HG03558 (cell line): ENCODE measurements at regions not wholly inside any gene's neighbourhood (a gene's known extent, or its start where the extent isn't known, plus 50 kb on each side); places are given as distances from the start of the nearest gene placed in this dataset.

Experiments used
- ATAC-seq: cut with Tn5 transposase; IDR thresholded peaks from one replicate; pipeline ENCODE4 v1.9.1; 2021; ENCODE audit warnings: moderate number of reproducible peaks; ENCODE audit not compliant: unreplicated experiment; ENCODE audit errors: extremely low read depth

DNA sequence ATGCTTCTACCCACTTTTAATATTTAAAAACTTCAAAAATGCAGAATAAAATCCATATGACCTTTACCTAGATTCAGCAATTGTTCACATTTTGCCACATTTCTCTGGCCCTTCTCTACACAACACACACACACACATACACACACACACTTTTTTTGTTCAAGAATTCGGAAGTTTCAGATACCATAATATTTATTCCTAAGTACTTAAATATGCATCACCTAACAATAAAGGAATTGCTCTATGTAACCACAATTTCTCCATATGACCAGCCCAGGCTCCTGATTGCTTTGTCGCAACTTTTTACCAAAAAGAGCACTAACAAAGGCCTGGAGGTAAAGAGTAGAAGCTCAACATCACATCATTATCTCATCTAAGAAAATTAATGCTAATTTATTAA is 106.6 kb downstream of the FAS start:
- ATAC-seq: no peak

DNA sequence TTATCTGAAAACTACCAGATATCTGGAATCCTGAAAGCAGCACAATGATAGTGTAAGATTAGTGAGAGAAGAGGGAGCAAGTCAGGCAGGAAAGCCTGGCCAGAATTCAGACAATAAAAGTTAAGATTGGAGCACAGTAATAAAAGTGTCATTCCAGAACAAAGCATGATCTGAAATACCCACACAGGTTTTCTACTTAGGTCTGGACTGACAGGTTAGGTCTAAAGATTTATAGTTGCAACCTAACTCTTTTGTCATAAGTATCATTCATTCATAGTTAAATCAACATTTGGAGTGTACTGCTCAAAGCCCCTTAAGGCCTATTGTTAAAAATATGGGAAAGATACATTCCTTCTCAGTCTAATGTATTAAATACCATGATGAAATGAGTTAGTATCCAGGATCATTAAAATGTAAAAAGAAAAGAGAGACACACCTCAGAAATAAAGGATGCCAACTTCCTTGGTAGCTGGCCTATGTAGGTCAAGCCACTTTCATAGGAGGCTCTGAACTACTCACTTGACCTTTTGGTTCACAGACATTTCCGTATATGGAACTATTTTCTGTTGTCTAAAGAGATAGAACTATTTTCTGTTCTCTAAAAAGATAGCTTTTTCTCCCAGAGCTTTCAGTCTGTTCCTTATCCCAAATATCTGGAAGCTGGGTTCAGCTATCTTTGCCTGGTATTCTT is 105.2 kb downstream of the FAS start:
- no peak for ATAC-seq

- ATAC-seq: no peak
Measured at GRCh38 chr10:89093728-89094127, 103.1 kb downstream of the FAS start.

- no peak for ATAC-seq
Measured at GRCh38 chr10:89092981-89093380, 102.4 kb downstream of the FAS start.

DNA sequence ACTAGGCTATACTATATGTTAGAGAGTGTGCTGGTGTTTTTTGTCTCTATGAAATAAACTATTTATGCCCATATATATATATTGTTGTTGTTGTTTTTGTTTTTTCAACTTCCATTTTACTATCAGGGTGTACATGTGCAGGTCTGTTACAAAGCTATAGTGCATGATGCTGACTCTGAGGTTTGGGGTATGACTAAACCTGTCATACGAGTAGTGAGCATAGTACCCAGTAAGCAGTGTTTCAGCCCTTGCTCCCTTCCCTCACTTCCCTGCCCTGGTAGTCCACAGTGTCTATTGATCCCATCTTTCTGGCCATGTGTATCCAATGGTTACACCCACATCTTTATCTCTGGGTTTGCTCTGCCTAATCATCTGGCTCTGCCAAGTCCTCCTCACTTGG is 101.8 kb downstream of the FAS start:
- ATAC-seq: no peak

GRCh38 chr10:89091496-89091895 is 100.9 kb downstream of the FAS start:
- no peak for ATAC-seq

GRCh38 chr10:89090756-89091445 is 100.3 kb downstream of the FAS start:
- no peak for ATAC-seq

DNA sequence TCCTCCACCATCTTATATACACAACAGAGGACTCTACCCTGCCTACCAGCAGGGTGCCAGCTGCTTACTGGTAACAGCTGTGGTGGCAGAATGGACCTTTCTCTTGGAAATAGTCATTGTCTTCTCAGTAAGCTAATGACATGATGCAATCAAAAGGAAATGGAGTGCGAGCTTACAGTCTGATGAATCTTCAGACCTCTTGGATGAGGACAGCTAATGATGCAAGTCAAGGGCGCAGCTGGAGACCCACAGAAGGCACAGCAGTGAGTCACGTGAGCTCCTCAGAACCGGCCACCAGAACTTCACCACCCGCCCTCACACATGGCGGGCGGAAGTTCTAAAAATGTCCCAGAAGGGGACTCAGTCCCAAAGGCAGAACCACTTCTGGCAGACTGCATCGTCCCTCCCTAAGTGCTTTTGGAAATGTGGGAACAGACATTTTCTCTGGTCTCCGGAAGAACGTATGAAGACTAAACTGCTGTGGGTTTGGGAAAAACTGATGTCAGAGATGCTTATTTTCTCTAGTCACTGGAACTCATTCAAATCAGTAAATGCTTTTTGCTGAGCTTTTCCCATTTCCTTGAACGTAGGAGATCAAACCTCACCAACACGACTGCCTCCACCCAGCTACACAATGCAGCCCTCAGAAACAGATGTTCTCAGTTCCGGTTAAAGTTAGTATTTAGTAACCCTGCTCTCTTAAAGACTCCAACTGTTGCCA is 96.4 kb downstream of the FAS start:
- ATAC-seq: no peak

GRCh38 chr10:89085153-89085552 is 94.6 kb downstream of the FAS start:
- no peak for ATAC-seq

- ATAC-seq: no peak
Measured at GRCh38 chr10:89082086-89082485, 91.5 kb downstream of the FAS start.

DNA sequence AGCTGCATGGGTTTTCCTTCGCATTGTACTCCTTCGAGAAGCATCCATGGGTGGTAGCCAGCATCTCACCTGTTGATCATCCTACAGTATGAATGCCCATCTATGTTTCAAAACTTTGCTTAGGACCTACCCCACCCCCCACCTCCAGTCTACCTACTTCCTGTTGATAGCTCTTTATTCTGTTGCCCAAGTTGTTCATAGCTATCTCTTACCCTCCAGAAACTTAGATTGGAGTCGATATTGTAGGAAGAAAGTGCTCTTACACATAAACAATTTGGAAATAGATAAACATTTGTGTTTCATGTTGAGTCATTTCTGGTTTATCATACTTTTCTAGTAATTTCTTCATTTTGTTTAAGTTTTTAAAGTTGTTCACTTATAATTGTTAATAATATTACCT is 90.1 kb downstream of the FAS start:
- ATAC-seq: no peak

- no peak for ATAC-seq
Measured at GRCh38 chr10:89079961-89080360, 89.4 kb downstream of the FAS start.

DNA sequence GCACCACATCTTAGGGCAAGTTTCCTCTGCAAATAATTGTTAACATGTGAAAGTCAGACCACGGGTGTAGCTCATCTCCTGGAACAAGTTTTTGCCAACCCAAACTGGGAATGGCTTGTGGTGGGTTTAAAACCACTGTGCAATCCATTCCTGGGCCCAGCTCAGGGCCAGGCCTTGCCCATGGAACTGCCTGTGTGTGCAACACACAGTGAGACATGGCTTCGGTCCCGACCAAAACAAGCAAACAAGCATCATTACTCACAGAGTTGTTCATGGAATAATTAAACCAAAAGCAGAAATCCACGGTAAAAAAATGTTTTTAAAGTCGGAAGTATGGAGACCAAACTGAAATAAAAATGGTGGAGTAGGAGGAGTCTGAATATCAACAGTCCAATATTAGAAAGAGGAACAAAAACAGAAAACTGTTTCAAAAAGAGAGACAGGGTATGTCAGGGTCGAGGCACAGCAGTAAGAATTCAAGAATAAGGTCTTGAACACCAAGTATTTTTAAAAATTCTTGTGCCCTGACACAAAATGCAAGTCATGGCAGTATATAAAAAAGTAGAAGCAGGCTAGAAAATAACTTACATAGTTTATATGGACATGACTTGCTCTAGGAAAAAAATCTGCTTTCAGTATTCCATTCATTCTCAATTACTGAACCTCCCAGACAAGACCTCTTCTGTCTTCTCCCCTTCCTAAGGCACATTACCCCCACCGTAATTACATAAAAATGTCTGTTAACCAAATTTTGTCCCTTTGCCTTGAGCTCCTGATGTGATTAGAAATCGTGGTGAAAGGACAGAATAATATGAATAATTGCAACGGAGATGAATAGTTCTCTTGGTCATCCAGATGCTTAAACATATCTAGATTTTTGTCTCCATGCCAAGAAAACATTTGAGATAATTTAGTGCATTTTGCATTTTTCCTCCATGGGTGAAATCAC is 88.4 kb downstream of the FAS start:
- ATAC-seq: no peak

DNA sequence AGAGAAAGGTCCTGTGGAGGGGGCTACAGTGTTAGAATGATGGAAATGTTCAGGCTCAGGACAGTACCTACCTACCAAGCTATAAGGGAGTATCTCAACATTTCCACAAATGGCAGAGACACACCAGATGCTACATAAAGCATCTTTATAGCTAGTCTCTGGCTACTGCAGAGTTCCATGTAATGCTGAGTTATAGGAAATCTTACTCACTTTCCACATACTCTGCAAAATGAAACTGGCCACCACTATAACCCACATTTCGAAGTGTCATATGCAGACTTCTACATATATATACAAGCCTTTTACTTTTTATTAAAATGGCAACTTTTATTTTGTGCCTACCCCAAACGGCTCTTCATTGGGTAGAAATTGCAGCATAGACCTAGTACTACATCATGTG is 85.5 kb downstream of the FAS start:
- no peak for ATAC-seq

DNA sequence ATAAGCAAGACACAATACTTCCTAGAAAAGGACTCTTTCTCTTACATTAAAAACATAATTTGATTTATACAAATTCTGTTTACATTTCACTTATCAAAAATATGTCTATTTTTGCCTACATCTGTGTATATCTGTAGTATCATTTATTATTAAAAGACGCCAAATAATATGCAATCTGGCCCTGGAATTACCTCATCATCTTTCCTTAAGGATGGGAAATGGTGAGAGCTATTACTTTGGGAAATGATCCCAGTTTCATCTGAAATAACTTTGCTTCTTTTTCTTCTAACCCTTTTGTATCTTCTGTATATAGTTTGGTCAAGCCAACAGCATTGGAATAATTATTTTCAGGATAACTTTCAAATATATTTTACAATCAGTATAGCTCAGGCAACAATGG is 85.0 kb downstream of the FAS start:
- ATAC-seq: no peak

DNA sequence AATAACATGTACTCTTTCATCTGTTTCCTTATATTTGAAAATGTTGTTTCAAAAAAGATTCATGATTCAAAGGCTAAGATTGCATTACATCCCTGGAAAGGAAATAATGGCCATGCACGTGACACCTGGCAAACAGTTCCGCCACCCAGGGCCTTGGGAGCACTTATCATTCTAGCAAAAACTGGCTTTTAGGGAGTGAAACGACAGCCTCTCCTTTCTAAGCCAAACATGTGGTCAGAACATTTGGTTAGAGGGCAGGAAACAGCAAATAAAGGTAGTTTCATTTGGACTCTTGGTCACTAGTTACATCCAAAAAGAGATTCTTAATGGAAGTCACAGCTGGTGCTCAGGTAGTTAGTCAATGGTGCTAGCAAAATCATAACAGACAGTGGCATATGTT is 83.5 kb downstream of the FAS start:
- no peak for ATAC-seq

DNA sequence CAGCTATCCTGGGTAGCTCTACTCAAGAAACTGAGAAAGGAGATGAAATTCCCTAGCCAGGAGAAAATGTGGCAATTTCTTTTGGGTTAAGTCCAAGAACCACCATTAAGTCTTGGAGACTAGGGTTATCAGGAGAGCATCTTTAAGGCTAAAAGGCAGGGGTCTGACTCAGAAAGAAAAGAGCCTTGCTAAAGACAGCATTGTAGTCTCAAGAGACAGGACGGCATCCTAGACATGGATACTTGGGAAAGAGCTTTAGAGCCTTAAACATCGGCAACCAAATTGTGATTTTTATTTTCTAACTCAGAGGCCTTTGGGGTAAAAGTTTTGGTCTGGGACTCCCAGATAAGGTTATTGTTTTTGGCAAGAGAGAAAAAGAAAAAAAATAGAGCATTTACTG is 83.1 kb downstream of the FAS start:
- ATAC-seq: no peak

- ATAC-seq: no peak
Measured at GRCh38 chr10:89069589-89069988, 79.0 kb downstream of the FAS start.
